HEK293T (cell line): ENCODE measurements at regions not wholly inside any gene's neighbourhood (a gene's known extent, or its start where the extent isn't known, plus 50 kb on each side); places are given as distances from the start of the nearest gene placed in this dataset.
"Not testable (repeated sequence)": the region's sequence is repeated elsewhere in the genome, so short reads cannot be mapped to it uniquely, and the experiment has no call there.

ENCODE experiments used
- CTCF ChIA-PET: fragments of 350-600 bp; formaldehyde crosslinking; extraction: SDS; loops from one replicate; lab custom pipeline; 2021; ENCODE audit warnings: antibody characterized with exemption, inconsistent platforms; lab: Yijun Ruan, JAX
- POLR2A ChIA-PET: fragments of 350-600 bp; formaldehyde crosslinking; extraction: SDS; loops from one replicate; lab custom pipeline; 2020; ENCODE audit warnings: antibody characterized with exemption, inconsistent platforms; lab: Yijun Ruan, JAX
- DNase-seq: peaks from one replicate; pipeline ENCODE4 v3.0.0; 2012; ENCODE audit warnings: mixed read lengths; ENCODE audit errors: extremely low spot score
- ARNT ChIP-seq: fragments of 450-650 bp; IDR thresholded peaks from 2 replicates; pipeline ENCODE4 v1.6.1; 2017; ENCODE audit warnings: mild to moderate bottlenecking
- BHLHE40 ChIP-seq: fragments of 450-650 bp; IDR thresholded peaks from 2 replicates; pipeline ENCODE4 v1.6.1; 2016; ENCODE audit warnings: mild to moderate bottlenecking, moderate library complexity, borderline replicate concordance
- CTBP1 ChIP-seq: fragments of 450-650 bp; IDR thresholded peaks from 2 replicates; pipeline ENCODE4 v1.6.1; 2016; ENCODE audit warnings: borderline replicate concordance
- ELF4 ChIP-seq: fragments of 450-650 bp; IDR thresholded peaks from 2 replicates; pipeline ENCODE4 v1.6.1; 2017; ENCODE audit warnings: antibody characterized with exemption
- FOXA1 ChIP-seq: fragments of 450-650 bp; IDR thresholded peaks from 2 replicates; pipeline ENCODE4 v1.6.1; 2016; ENCODE audit warnings: mild to moderate bottlenecking
- FOXK2 ChIP-seq: fragments of 450-650 bp; IDR thresholded peaks from 2 replicates; pipeline ENCODE4 v1.6.1; 2016; ENCODE audit warnings: mild to moderate bottlenecking
- FOXM1 ChIP-seq: fragments of 450-650 bp; IDR thresholded peaks from 2 replicates; pipeline ENCODE4 v1.6.1; 2017; ENCODE audit warnings: mild to moderate bottlenecking, borderline replicate concordance
- HDGF ChIP-seq: fragments of 450-650 bp; IDR thresholded peaks from 2 replicates; pipeline ENCODE4 v1.6.1; 2017; ENCODE audit warnings: antibody characterized with exemption, borderline replicate concordance
- L3MBTL2 ChIP-seq: fragments of 450-650 bp; conservative IDR thresholded peaks from 2 replicates; pipeline ENCODE4 v1.6.1; 2016; ENCODE audit warnings: mild to moderate bottlenecking
- LEF1 ChIP-seq: fragments of 450-650 bp; IDR thresholded peaks from 2 replicates; pipeline ENCODE4 v1.6.1; 2017; ENCODE audit warnings: mild to moderate bottlenecking, borderline replicate concordance
- NFRKB ChIP-seq: fragments of 450-650 bp; IDR thresholded peaks from 2 replicates; pipeline ENCODE4 v1.6.1; 2016; ENCODE audit warnings: mild to moderate bottlenecking, moderate library complexity
- PKNOX1 ChIP-seq: fragments of 450-650 bp; IDR thresholded peaks from 2 replicates; pipeline ENCODE4 v1.6.1; 2016
- SP1 ChIP-seq: fragments of 450-650 bp; IDR thresholded peaks from 2 replicates; pipeline ENCODE4 v1.6.1; 2017
- SUZ12 ChIP-seq: fragments of 450-650 bp; IDR thresholded peaks from 2 replicates; pipeline ENCODE4 v1.6.1; 2016; ENCODE audit warnings: mild to moderate bottlenecking
- TARDBP ChIP-seq: fragments of 450-650 bp; IDR thresholded peaks from 2 replicates; pipeline ENCODE4 v1.6.1; 2016
- ZNF384 ChIP-seq: fragments of 450-650 bp; IDR thresholded peaks from 2 replicates; pipeline ENCODE4 v1.6.1; 2016

GRCh38 chr12:32010631-32011336 is 51.6 kb downstream of the RESF1 start:
- CTCF ChIA-PET: no interaction called here
- TF ChIP-seq CTBP1 (no peak), ELF4 (no peak), NFRKB (no peak), FOXK2 (no peak), BHLHE40 (no peak), HDGF (no peak), FOXM1 (no peak), L3MBTL2 (no peak), SUZ12 (no peak), ARNT (no peak)
- no peak for DNase-seq
- POLR2A ChIA-PET: interaction anchor here (1.1 kb wide), 1 partner anchor 282 kb away, joined by 3 read pairs; the partner anchor contains the start of gene AMN1

GRCh38 chr12:32012249-32012785 is 53.1 kb downstream of the RESF1 start:
- no peak for TF ChIP-seq FOXM1
- no peak for TF ChIP-seq NFRKB
- no peak for TF ChIP-seq L3MBTL2
- TF ChIP-seq FOXK2: no peak
- no peak for TF ChIP-seq BHLHE40
- TF ChIP-seq PKNOX1: no peak
- TF ChIP-seq SP1: no peak
- no peak for TF ChIP-seq ELF4
- no peak for TF ChIP-seq FOXA1
- TF ChIP-seq CTBP1: no peak
- TF ChIP-seq ZNF384: no peak
- ChIA-PET POLR2A (no interaction called here), CTCF (no interaction called here)
- no peak for DNase-seq

DNA sequence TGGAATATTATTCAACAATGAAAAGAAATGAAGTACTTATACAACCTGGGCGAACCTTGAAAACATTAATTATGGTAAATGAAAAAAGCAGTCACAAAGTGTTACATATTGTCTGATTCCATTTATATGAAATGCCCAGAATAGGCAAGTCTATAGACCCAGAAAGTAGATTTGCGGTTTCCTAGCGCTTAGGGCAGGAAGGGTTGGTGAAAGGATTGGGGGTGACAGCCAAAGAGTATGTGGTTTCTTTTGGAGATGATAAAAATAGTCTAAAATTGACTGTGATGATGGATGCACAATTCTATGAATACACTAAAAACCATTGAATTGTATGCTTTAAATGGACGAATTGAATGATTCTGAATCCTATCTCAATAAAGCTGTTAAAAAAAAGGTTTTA is 55.8 kb downstream of the RESF1 start:
- no peak for TF ChIP-seq L3MBTL2
- no peak for TF ChIP-seq NFRKB
- TF ChIP-seq BHLHE40: no peak
- TF ChIP-seq ZNF384: no peak
- TF ChIP-seq FOXK2: no peak
- TF ChIP-seq SP1: no peak
- no peak for TF ChIP-seq TARDBP
- TF ChIP-seq HDGF: no peak
- POLR2A ChIA-PET: no interaction called here
- CTCF ChIA-PET: no interaction called here

GRCh38 chr12:32016680-32017482 is 57.7 kb downstream of the RESF1 start:
- POLR2A ChIA-PET: no interaction called here
- no peak for DNase-seq
- CTCF ChIA-PET: no interaction called here
- TF ChIP-seq CTBP1: no peak
- TF ChIP-seq ZNF384: no peak
- TF ChIP-seq TARDBP: no peak
- no peak for TF ChIP-seq HDGF
- TF ChIP-seq FOXM1: no peak
- no peak for TF ChIP-seq ARNT
- TF ChIP-seq FOXK2: no peak
- no peak for TF ChIP-seq ELF4
- no peak for TF ChIP-seq PKNOX1
- TF ChIP-seq SUZ12: no peak
- TF ChIP-seq L3MBTL2: no peak
- TF ChIP-seq LEF1: no peak
- no peak for TF ChIP-seq BHLHE40
- TF ChIP-seq FOXA1: no peak
- no peak for TF ChIP-seq NFRKB

More for the DNA sequence above, 55.8 kb downstream of the RESF1 start:
- no peak for DNase-seq

DNA sequence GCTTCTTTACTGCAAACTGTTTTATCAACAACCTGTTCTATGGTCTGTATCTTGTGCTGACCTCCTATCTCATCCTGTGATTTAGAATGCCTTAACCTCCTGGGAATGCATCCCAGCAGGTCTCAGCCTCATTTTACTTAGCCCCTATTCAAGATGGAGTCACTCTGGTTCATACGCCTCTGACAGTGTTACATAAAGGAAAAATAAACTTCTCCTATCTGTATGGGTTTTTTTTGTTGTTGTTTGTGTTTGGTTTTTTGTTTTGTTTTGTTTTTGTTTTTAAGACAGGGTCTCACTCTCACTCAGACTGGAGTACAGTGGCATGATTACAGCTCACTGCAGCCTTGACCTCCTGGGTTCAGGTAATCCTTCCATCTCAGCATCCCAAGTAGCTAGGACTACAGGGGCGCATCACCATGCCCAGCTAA is 62.1 kb downstream of the RESF1 start:
- ChIA-PET POLR2A (no interaction called here), CTCF (no interaction called here)
- TF ChIP-seq CTBP1 (no peak), TARDBP (no peak), PKNOX1 (no peak), L3MBTL2 (no peak), ARNT (no peak), BHLHE40 (no peak), ELF4 (no peak), SP1 (no peak), ZNF384 (no peak), FOXK2 (no peak), HDGF (no peak), FOXM1 (no peak)
- DNase-seq: no peak

- POLR2A ChIA-PET, CTCF ChIA-PET, DNase-seq: not testable (repeated sequence)
Observed at GRCh38 chr12:32022387-32022786, 63.2 kb downstream of the RESF1 start.

DNA sequence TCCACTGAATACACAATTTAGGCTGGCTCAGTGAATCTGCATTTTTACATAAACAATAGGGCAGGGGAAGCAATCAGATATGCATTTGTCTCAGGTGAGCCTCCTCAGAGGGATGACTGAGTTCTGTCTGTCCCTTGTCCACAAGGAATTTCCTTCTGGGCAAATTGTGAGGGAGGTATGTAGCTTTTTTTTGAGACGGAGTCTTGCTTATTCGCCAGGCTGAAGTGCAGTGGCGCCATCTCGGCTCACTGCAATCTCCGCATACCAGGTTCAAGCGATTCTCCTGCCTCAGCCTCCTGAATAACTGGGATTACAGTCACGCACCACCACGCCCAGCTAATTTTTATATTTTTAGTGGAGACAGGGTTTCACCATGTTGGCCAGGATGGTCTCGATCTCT is 64.6 kb downstream of the RESF1 start:
- CTCF ChIA-PET, DNase-seq, POLR2A ChIA-PET: not testable (repeated sequence)
